Uterus (tissue), 3 donors: ENCODE measurements at regions not wholly inside any gene's neighbourhood (a gene's known extent, or its start where the extent isn't known, plus 50 kb on each side); places are given as distances from the start of the nearest gene placed in this dataset.

ENCODE experiments used
- DNase-seq, 2 donors: peaks; one replicate each; pipeline ENCODE4 v3.0.0-alpha.2; 2019 to 2020
- H3K27ac ChIP-seq, 2 donors: fragments of 200-600 bp; sonication (generic); 1 replicate in 1 of 2; 2 replicates in 1 of 2; pipeline ENCODE4 v1.5.1; 2016 to 2018
- H3K27me3 ChIP-seq, 2 donors: fragments of 200-600 bp; sonication (generic); one replicate each; pipeline ENCODE4 v1.5.1; 2018 to 2019; ENCODE audit warnings: control low read depth in 1 of 2
- H3K36me3 ChIP-seq, 2 donors: fragments of 200-600 bp; sonication (generic); one replicate each; pipeline ENCODE4 v1.5.1; 2019; ENCODE audit warnings: control low read depth in 1 of 2
- H3K4me1 ChIP-seq, 2 donors: fragments of 200-600 bp; sonication (generic); one replicate each; pipeline ENCODE4 v1.5.1; 2018 to 2019; ENCODE audit warnings: control low read depth in 1 of 2
- H3K4me3 ChIP-seq, 2 donors: fragments of 200-600 bp; sonication (generic); 1 replicate in 1 of 2; 2 replicates in 1 of 2; pipeline ENCODE4 v1.5.1; 2018 to 2019; ENCODE audit warnings: mild to moderate bottlenecking in 1 of 2
- H3K9me3 ChIP-seq, 2 donors: fragments of 200-600 bp; sonication (generic); one replicate each; pipeline ENCODE4 v1.5.1; 2019; ENCODE audit warnings: control low read depth in 1 of 2
- CTCF ChIP-seq, 4 experiments: fragments of 200-600 bp in 2 of 4; fragments of 450-650 bp in 2 of 4; sonication (generic) in 2 of 4; IDR thresholded peaks; one replicate each; pipeline ENCODE4 v1.5.1; 2016 to 2019; ENCODE audit warnings: antibody characterized with exemption in 4 of 4, mild to moderate bottlenecking in 2 of 4, moderate library complexity in 1 of 4
- POLR2A ChIP-seq, 2 donors: fragments of 450-650 bp; IDR thresholded peaks; one replicate each; pipeline ENCODE4 v1.6.1; 2016; ENCODE audit warnings: antibody characterized with exemption in 2 of 2, mild to moderate bottlenecking in 1 of 2, moderate library complexity in 1 of 2
- intact Hi-C: fragments of 100-400 bp; cut with DNase I; formaldehyde crosslinking; loops from one replicate; pipeline ENCODE4 v1.15.1; 2023; ENCODE audit warnings: low total_unique reads
- donor health status: DM: yes; HTN: yes; CAD: no.

- H3K27ac ChIP-seq = no peak overlapping the region
- intact Hi-C loops = no loop called here
- no peaks in the 10 kb centered on the region for H3K36me3 ChIP-seq
- no peak for DNase-seq
- H3K27me3 ChIP-seq = no peaks in the 10 kb centered on the region
- H3K4me3 ChIP-seq = no peak overlapping the region
- TF ChIP-seq POLR2A (IDR thresholded peaks at IDR 0.05) (no peak), CTCF (IDR thresholded peaks at IDR 0.05) (no peak)
- no peaks in the 10 kb centered on the region for H3K9me3 ChIP-seq
- no peaks in the 10 kb centered on the region for H3K4me1 ChIP-seq
These were observed 139.9 kb downstream of the CXCL12 start for GRCh38 chr10:44244745-44245600.

- H3K9me3 ChIP-seq = no peaks in the 10 kb centered on the region
- H3K4me3 ChIP-seq = no peak overlapping the region
- no peaks in the 10 kb centered on the region for H3K36me3 ChIP-seq
- DNase-seq = no peak
- H3K4me1 ChIP-seq = no peaks in the 10 kb centered on the region
- intact Hi-C loops = no loop called here
- no peak overlapping the region for H3K27ac ChIP-seq
- no peaks in the 10 kb centered on the region for H3K27me3 ChIP-seq
- TF ChIP-seq POLR2A (IDR thresholded peaks at IDR 0.05) (no peak), CTCF (IDR thresholded peaks at IDR 0.05) (no peak)
These were observed 140.9 kb downstream of the CXCL12 start for GRCh38 chr10:44243851-44244510.

GRCh38 chr10:44242826-44243225 is 142.1 kb downstream of the CXCL12 start:
- intact Hi-C loops = no loop called here

GRCh38 chr10:44242091-44242490 is 142.8 kb downstream of the CXCL12 start:
- Histone ChIP-seq H3K4me3 (no peak overlapping the region), H3K4me1 (no peaks in the 10 kb centered on the region), H3K9me3 (no peaks in the 10 kb centered on the region), H3K27ac (no peak overlapping the region), H3K27me3 (no peaks in the 10 kb centered on the region), H3K36me3 (no peaks in the 10 kb centered on the region)
- TF ChIP-seq CTCF (IDR thresholded peaks at IDR 0.05) = no peak
- TF ChIP-seq POLR2A (IDR thresholded peaks at IDR 0.05) = no peak
- DNase-seq = no peak
- intact Hi-C loops = no loop called here

More at GRCh38 chr10:44242826-44243225, 142.1 kb downstream of the CXCL12 start:
- Histone ChIP-seq H3K4me1 (no peaks in the 10 kb centered on the region), H3K27ac (no peak overlapping the region), H3K4me3 (no peak overlapping the region), H3K9me3 (no peaks in the 10 kb centered on the region), H3K36me3 (no peaks in the 10 kb centered on the region), H3K27me3 (no peaks in the 10 kb centered on the region)
- no peak for DNase-seq
- TF ChIP-seq POLR2A (IDR thresholded peaks at IDR 0.05) = no peak
- TF ChIP-seq CTCF (IDR thresholded peaks at IDR 0.05) = no peak

- no peak for DNase-seq
- intact Hi-C loops = no loop called here
- no peaks in the 10 kb centered on the region for H3K9me3 ChIP-seq
- H3K4me1 ChIP-seq = no peaks in the 10 kb centered on the region
- H3K27ac ChIP-seq = no peak overlapping the region
- H3K27me3 ChIP-seq = no peaks in the 10 kb centered on the region
- H3K4me3 ChIP-seq = no peak overlapping the region
- no peaks in the 10 kb centered on the region for H3K36me3 ChIP-seq
- no peak for TF ChIP-seq POLR2A (IDR thresholded peaks at IDR 0.05)
- TF ChIP-seq CTCF (IDR thresholded peaks at IDR 0.05) = no peak
These were observed 144.2 kb downstream of the CXCL12 start for GRCh38 chr10:44240584-44241205.
